Psoas muscle (tissue), 7 donors: ENCODE measurements at regions not wholly inside any gene's neighbourhood (a gene's known extent, or its start where the extent isn't known, plus 50 kb on each side); places are given as distances from the start of the nearest gene placed in this dataset.

Experiments used
- ATAC-seq, 4 donors: fragments of 200-7000 bp; cut with Tn5 transposase; one replicate each; pipeline ENCODE4 v1.9.1; 2020; ENCODE audit warnings: moderate library complexity in 3 of 4, mild to moderate bottlenecking in 2 of 4
- DNase-seq, 2 donors: peaks; one replicate each; pipeline ENCODE4 v3.0.0-alpha.2; 2020
- H3K27ac ChIP-seq: fragments of 200-600 bp; one replicate; pipeline ENCODE4 v1.8.0; 2022
- H3K27me3 ChIP-seq, 3 donors: fragments of 200-600 bp in 1 of 3; one replicate each; pipeline versions ENCODE4 v1.6.1 to v1.8.0; 2013 to 2022; ENCODE audit warnings: low read length in 2 of 3, mild to moderate bottlenecking in 2 of 3, moderate library complexity in 1 of 3; ENCODE audit not compliant: insufficient read depth in 3 of 3
- H3K36me3 ChIP-seq, 2 donors: fragments of 200-600 bp in 1 of 2; one replicate each; pipeline versions ENCODE4 v1.6.1 to v1.8.0; 2013 to 2022; ENCODE audit warnings: low read depth in 1 of 2, mild to moderate bottlenecking in 1 of 2, moderate library complexity in 1 of 2; ENCODE audit not compliant: insufficient read depth in 1 of 2
- H3K4me1 ChIP-seq: fragments of 200-600 bp; one replicate; pipeline ENCODE4 v1.8.0; 2022
- H3K4me3 ChIP-seq: fragments of 200-600 bp; one replicate; pipeline ENCODE4 v1.8.0; 2022; ENCODE audit warnings: mild to moderate bottlenecking
- H3K9me3 ChIP-seq: fragments of 200-600 bp; one replicate; pipeline ENCODE4 v1.8.0; 2022
- CTCF ChIP-seq: fragments of 200-600 bp; IDR thresholded peaks from one replicate; pipeline ENCODE4 v1.8.0; 2022; ENCODE audit warnings: antibody characterized with exemption
- WGBS, 3 donors: extraction: QIAGEN DNeasy Blood & Tissue Kit; methylation state at CpG; one replicate each; pipeline versions ENCODE4 v1.1.6 to v1.1.7; 2013; 5-methylcytosine and 5-hydroxymethylcytosine counted together
- intact Hi-C, 2 donors: fragments of 100-400 bp; cut with DNase I; formaldehyde crosslinking; loops; one replicate each; pipeline versions ENCODE4 v1.11.0 to v1.14.2; 2022
- donor health status: healthy with polysubstance abuse.
- donor health status: DM: no; HTN: no; CAD: no; lungs with moderate emphysema.
- donor health status: Bipolar disorder and iron deficiency.
- donor health status: healthy.
- donor health status: DM: yes; HTN: yes; CAD: no.
- donor health status: DM: no; HTN: no; CAD: no.
- donor health status: DM: yes; HTN: yes; CAD: no.

GRCh38 chr3:182620723-182621434 is 172.4 kb upstream of the ATP11B start:
- TF ChIP-seq CTCF: no peak
- H3K9me3 ChIP-seq: no peaks in the 10 kb centered on the region
- H3K36me3 ChIP-seq: no peaks in the 10 kb centered on the region
- ATAC-seq: no peak
- intact Hi-C loops: no loop called here
- H3K27ac ChIP-seq: no peak overlapping the region
- no peaks in the 10 kb centered on the region for H3K4me1 ChIP-seq
- DNase-seq: no peak
- no peak overlapping the region for H3K4me3 ChIP-seq
- H3K27me3 ChIP-seq: peaks cover 0 to 4% (median 0%) of the 10 kb centered on the region in 3 donors

GRCh38 chr3:182621435-182622240 is 171.7 kb upstream of the ATP11B start:
- no peak for TF ChIP-seq CTCF
- intact Hi-C loops: no loop called here
- H3K4me3 ChIP-seq: no peak overlapping the region
- H3K9me3 ChIP-seq: no peaks in the 10 kb centered on the region
- H3K4me1 ChIP-seq: no peaks in the 10 kb centered on the region
- no peak for ATAC-seq
- WGBS, 3 donors: 41 to 43% (median 43%) methylated on average over 4 of the region's 4 CpGs
- no peak for DNase-seq
- H3K36me3 ChIP-seq: no peaks in the 10 kb centered on the region
- no peak overlapping the region for H3K27ac ChIP-seq
- H3K27me3 ChIP-seq: peaks cover 0 to 4% (median 0%) of the 10 kb centered on the region in 3 donors

- H3K27me3 ChIP-seq: peaks cover 0 to 4% (median 0%) of the 10 kb centered on the region in 3 donors
These were observed 171.1 kb upstream of the ATP11B start for GRCh38 chr3:182622241-182622545.

GRCh38 chr3:182626484-182627467 is 166.5 kb upstream of the ATP11B start:
- no peak for ATAC-seq

More at GRCh38 chr3:182622241-182622545, 171.1 kb upstream of the ATP11B start:
- intact Hi-C loops: no loop called here
- no peak overlapping the region for H3K4me3 ChIP-seq
- DNase-seq (no peak), ATAC-seq (no peak)
- no peak for TF ChIP-seq CTCF
- no peak overlapping the region for H3K27ac ChIP-seq
- no peaks in the 10 kb centered on the region for H3K36me3 ChIP-seq
- H3K4me1 ChIP-seq: no peaks in the 10 kb centered on the region
- H3K9me3 ChIP-seq: no peaks in the 10 kb centered on the region

More at GRCh38 chr3:182626484-182627467, 166.5 kb upstream of the ATP11B start:
- Histone ChIP-seq H3K27ac (no peak overlapping the region), H3K4me1 (no peaks in the 10 kb centered on the region), H3K4me3 (no peak overlapping the region), H3K9me3 (no peaks in the 10 kb centered on the region), H3K27me3 (peaks cover 0 to 4% (median 3%) of the 10 kb centered on the region in 3 donors), H3K36me3 (no peaks in the 10 kb centered on the region)
- DNase-seq: no peak
- no peak for TF ChIP-seq CTCF
- intact Hi-C loops: no loop called here
- WGBS, 3 donors: 69 to 71% (median 70%) methylated on average over 4 of the region's 4 CpGs
